SK-N-SH (cell line): ENCODE measurements at regions not wholly inside any gene's neighbourhood (a gene's known extent, or its start where the extent isn't known, plus 50 kb on each side); places are given as distances from the start of the nearest gene placed in this dataset.

Source experiments
- CTCF ChIA-PET: fragments of 300-600, 350-600 bp; formaldehyde crosslinking; extraction: SDS; loops from one replicate; lab custom pipeline; 2021; lab: Yijun Ruan, JAX
- POLR2A ChIA-PET: fragments of 350-600 bp; sonication (Branson Sonifier 250); formaldehyde crosslinking; extraction: SDS; loops from one replicate; lab custom pipeline; 2020; ENCODE audit warnings: antibody characterized with exemption, inconsistent platforms; lab: Yijun Ruan, JAX
- DNase-seq: peaks from one replicate; pipeline ENCODE4 v3.0.0; 2012
- H2AFZ ChIP-seq: fragments of 200-600 bp; sonication (generic); 2 replicates; pipeline ENCODE4 v1.8.1; 2016; ENCODE audit warnings: antibody characterized with exemption, mild to moderate bottlenecking, low read depth
- H3F3A ChIP-seq: fragments of 200-600 bp; sonication (generic); replicated peaks from 2 replicates; pipeline ENCODE3; 2016; ENCODE audit warnings: antibody characterized with exemption, mild to moderate bottlenecking; ENCODE audit not compliant: insufficient read depth
- H3K27ac ChIP-seq, 2 experiments: fragments of 200-500 bp in 1 of 2; fragments of 200-600 bp in 1 of 2; sonication (Bioruptor generic) in 1 of 2; sonication (generic), shearing (Covaris generic) in 1 of 2; 2 replicates each; pipeline versions ENCODE4 v1.5.1 to v1.6.1; 2014 to 2016; ENCODE audit warnings: low read depth in 2 of 2, inconsistent platforms in 1 of 2, low read length in 1 of 2, mild to moderate bottlenecking in 1 of 2, mixed read lengths in 1 of 2
- H3K27me3 ChIP-seq: fragments of 200-600 bp; sonication (generic), shearing (Covaris generic); 2 replicates; pipeline ENCODE4 v1.6.1; 2016; ENCODE audit warnings: mixed run types; ENCODE audit not compliant: insufficient read depth
- H3K36me3 ChIP-seq, 2 experiments: fragments of 200-500 bp in 1 of 2; fragments of 200-600 bp in 1 of 2; sonication (Bioruptor generic) in 1 of 2; sonication (generic) in 1 of 2; replicated peaks in 1 of 2; 2 replicates each; pipeline versions ENCODE3 to v1.5.1; 2014 to 2016; ENCODE audit warnings: low read length in 1 of 2, mild to moderate bottlenecking in 1 of 2; ENCODE audit not compliant: insufficient read depth in 2 of 2, control insufficient read depth in 1 of 2
- H3K4me1 ChIP-seq, 2 experiments: fragments of 200-500 bp in 1 of 2; fragments of 200-600 bp in 1 of 2; sonication (Bioruptor generic) in 1 of 2; sonication (generic), shearing (Covaris generic) in 1 of 2; 2 replicates each; pipeline versions ENCODE4 v1.5.1 to v1.6.1; 2014 to 2016; ENCODE audit warnings: low read depth in 1 of 2, low read length in 1 of 2, mixed run types in 1 of 2; ENCODE audit not compliant: insufficient read depth in 2 of 2, control insufficient read depth in 1 of 2
- H3K4me2 ChIP-seq: fragments of 200-600 bp; sonication (generic), shearing (Covaris generic); 2 replicates; pipeline ENCODE4 v1.6.1; 2017; ENCODE audit warnings: mixed run types
- H3K4me3 ChIP-seq, 2 experiments: fragments of 200-500 bp in 1 of 2; fragments of 200-600 bp in 1 of 2; sonication (Bioruptor generic) in 1 of 2; sonication (generic), shearing (Covaris generic) in 1 of 2; 2 replicates each; pipeline versions ENCODE4 v1.5.1 to v1.8.1; 2014 to 2016; ENCODE audit warnings: low read depth in 2 of 2, inconsistent platforms in 1 of 2, low read length in 1 of 2, mild to moderate bottlenecking in 1 of 2, mixed read lengths in 1 of 2, moderate library complexity in 1 of 2
- H3K79me2 ChIP-seq: fragments of 200-600 bp; sonication (generic); 2 replicates; pipeline ENCODE4 v1.8.1; 2017; ENCODE audit warnings: mild to moderate bottlenecking; ENCODE audit not compliant: insufficient read depth
- H3K9ac ChIP-seq: fragments of 200-600 bp; sonication (generic); 2 replicates; pipeline ENCODE4 v1.6.1; 2017; ENCODE audit warnings: mixed run types
- H3K9me2 ChIP-seq: fragments of 200-600 bp; sonication (generic); 2 replicates; pipeline ENCODE4 v1.6.1; 2017; ENCODE audit warnings: mixed run types
- H3K9me3 ChIP-seq: fragments of 200-600 bp; sonication (generic); 2 replicates; pipeline ENCODE4 v1.6.1; 2017; ENCODE audit warnings: mixed run types, mild to moderate bottlenecking, moderate library complexity
- H4K20me1 ChIP-seq: fragments of 200-600 bp; sonication (generic); 2 replicates; pipeline ENCODE4 v1.6.1; 2017; ENCODE audit warnings: mild to moderate bottlenecking, mixed run types; ENCODE audit not compliant: insufficient read depth
- CHD2 ChIP-seq: fragments of 150-350 bp; IDR thresholded peaks from 2 replicates; pipeline ENCODE4 v1.6.1; 2018; ENCODE audit warnings: low read length; ENCODE audit not compliant: partially characterized antibody
- EZH2phosphoT487 ChIP-seq: fragments of 200-600 bp; sonication (generic); IDR thresholded peaks from 2 replicates; pipeline ENCODE4 v1.6.1; 2017; ENCODE audit warnings: low read depth, mixed run types, mild to moderate bottlenecking, antibody characterized with exemption, moderate library complexity, borderline replicate concordance
- FOXJ3 ChIP-seq: sonication (generic); formaldehyde crosslinking; IDR thresholded peaks from 2 replicates; pipeline ENCODE4 v1.5.1; 2020; ENCODE audit warnings: mild to moderate bottlenecking, missing genetic modification reagents
- GATA2 ChIP-seq: sonication (generic); formaldehyde crosslinking; IDR thresholded peaks from 2 replicates; pipeline ENCODE4 v1.5.0; 2020; ENCODE audit warnings: mild to moderate bottlenecking, missing genetic modification reagents
- JUND ChIP-seq: IDR thresholded peaks from 2 replicates; pipeline ENCODE4 v1.4.0; 2012
- MAX ChIP-seq: IDR thresholded peaks from 2 replicates; pipeline ENCODE4 v1.4.0; 2012; ENCODE audit warnings: low read depth
- MEF2A ChIP-seq: IDR thresholded peaks from 2 replicates; pipeline ENCODE4 v1.4.0; 2012; ENCODE audit warnings: low read depth, borderline replicate concordance
- MXI1 ChIP-seq: IDR thresholded peaks from 2 replicates; pipeline ENCODE4 v1.6.1; 2012; ENCODE audit warnings: mild to moderate bottlenecking, low read depth, low read length, improper control_type of control experiment
- NFIC ChIP-seq: IDR thresholded peaks from 2 replicates; pipeline ENCODE4 v1.4.0; 2012; ENCODE audit warnings: borderline replicate concordance
- RAD21 ChIP-seq: IDR thresholded peaks from 2 replicates; pipeline ENCODE4 v1.6.1; 2012; ENCODE audit warnings: mild to moderate bottlenecking, low read length
- RCOR1 ChIP-seq: fragments of 150-350 bp; IDR thresholded peaks from 2 replicates; pipeline ENCODE4 v1.6.1; 2017; ENCODE audit warnings: antibody characterized with exemption, low read length
- SIN3A ChIP-seq: IDR thresholded peaks from 2 replicates; pipeline ENCODE4 v1.6.1; 2012; ENCODE audit warnings: low read depth, mild to moderate bottlenecking, low read length, moderate library complexity, borderline replicate concordance
- SMC3 ChIP-seq: IDR thresholded peaks from 2 replicates; pipeline ENCODE4 v1.6.1; 2012; ENCODE audit warnings: low read depth, low read length, improper control_type of control experiment
- TCF12 ChIP-seq: IDR thresholded peaks from 2 replicates; pipeline ENCODE4 v1.4.0; 2012
- USF2 ChIP-seq: fragments of 150-350 bp; IDR thresholded peaks from 2 replicates; pipeline ENCODE4 v1.6.1; 2017; ENCODE audit warnings: antibody characterized with exemption, low read length, low read depth, borderline replicate concordance
- YY1 ChIP-seq: IDR thresholded peaks from 2 replicates; pipeline ENCODE4 v1.4.0; 2012; ENCODE audit warnings: low read depth, mild to moderate bottlenecking
- WGBS: methylation state at CpG from one replicate; pipeline ENCODE4 v1.1.6; 2017; ENCODE audit warnings: low lambda C conversion rate; 5-methylcytosine and 5-hydroxymethylcytosine counted together
- TF ChIP-seq, protein P1 (sequence below): fragments of 200-600 bp; sonication (generic); IDR thresholded peaks from 2 replicates; pipeline ENCODE4 v1.6.1; 2017; ENCODE audit warnings: antibody characterized with exemption, mild to moderate bottlenecking, moderate library complexity
- TF ChIP-seq, protein P2 (sequence below): fragments of 150-350 bp; IDR thresholded peaks from 2 replicates; pipeline ENCODE4 v1.6.1; 2016; ENCODE audit warnings: mild to moderate bottlenecking, low read depth, low read length

DNA sequence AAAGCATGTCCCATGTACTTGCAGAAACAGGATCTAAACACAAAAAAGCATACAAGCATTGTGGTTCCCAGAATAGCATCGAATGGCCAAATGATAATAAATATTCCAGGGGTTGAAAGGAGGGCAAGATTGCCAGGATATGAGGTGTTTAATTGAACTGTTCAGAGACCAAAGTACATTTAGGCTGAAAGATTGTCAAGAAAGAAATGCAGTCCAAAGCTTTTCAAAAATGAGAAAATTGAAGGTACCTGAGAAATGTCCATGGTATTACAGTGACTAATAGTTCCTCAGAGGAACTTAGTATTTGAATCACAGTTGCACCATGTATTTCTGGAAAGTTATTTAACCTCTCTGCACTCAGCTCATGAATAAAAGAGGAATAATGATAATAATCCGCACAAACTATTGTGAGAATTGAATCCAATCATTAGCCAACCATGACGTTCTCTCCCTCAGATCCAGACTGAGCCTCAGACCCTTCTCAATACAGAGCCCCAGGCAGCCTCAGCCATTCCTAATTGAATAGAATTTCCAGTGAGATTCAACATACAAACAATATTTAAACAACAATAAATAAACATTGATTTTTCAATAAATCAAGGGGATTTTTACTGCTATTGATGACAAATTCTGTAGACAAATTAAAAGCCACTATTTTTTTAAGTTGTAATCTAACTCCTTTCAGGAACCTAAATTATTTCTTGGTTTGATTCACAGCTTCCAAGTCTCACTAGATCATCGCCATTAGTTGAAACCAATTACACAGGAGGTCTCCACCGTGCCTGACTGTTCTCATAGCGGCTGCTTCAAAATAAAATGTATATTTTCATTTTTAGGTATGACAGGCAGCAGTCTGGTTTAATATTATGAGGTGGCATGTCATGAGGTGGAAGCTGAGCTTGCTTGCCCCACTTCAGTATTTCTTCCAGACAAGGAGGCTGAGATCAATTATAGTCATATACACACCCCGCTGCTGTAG, 144.3 kb upstream of the TENT5A start (continued):
- TF ChIP-seq, protein P1, sequence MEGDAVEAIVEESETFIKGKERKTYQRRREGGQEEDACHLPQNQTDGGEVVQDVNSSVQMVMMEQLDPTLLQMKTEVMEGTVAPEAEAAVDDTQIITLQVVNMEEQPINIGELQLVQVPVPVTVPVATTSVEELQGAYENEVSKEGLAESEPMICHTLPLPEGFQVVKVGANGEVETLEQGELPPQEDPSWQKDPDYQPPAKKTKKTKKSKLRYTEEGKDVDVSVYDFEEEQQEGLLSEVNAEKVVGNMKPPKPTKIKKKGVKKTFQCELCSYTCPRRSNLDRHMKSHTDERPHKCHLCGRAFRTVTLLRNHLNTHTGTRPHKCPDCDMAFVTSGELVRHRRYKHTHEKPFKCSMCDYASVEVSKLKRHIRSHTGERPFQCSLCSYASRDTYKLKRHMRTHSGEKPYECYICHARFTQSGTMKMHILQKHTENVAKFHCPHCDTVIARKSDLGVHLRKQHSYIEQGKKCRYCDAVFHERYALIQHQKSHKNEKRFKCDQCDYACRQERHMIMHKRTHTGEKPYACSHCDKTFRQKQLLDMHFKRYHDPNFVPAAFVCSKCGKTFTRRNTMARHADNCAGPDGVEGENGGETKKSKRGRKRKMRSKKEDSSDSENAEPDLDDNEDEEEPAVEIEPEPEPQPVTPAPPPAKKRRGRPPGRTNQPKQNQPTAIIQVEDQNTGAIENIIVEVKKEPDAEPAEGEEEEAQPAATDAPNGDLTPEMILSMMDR = no peak
- TF ChIP-seq MEF2A = no peak
- no peak for TF ChIP-seq MXI1
- no peak for TF ChIP-seq GATA2 (CRISPR knock-in tag)

- H3K36me3 ChIP-seq = no peaks in the 10 kb centered on the region
- no peaks in the 10 kb centered on the region for H3K4me1 ChIP-seq
- no peaks in the 10 kb centered on the region for H3K79me2 ChIP-seq
- H3K27ac ChIP-seq = no peak overlapping the region
- H3F3A ChIP-seq = no peaks in the 10 kb centered on the region
- H3K9me2 ChIP-seq = no peaks in the 10 kb centered on the region
- H3K9me3 ChIP-seq = no peaks in the 10 kb centered on the region
- no peak for TF ChIP-seq MEF2A
- no peak for TF ChIP-seq JUND
- TF ChIP-seq GATA2 (CRISPR knock-in tag) = no peak
- no peak for TF ChIP-seq USF2
- no peak for TF ChIP-seq YY1
- no peak for TF ChIP-seq MAX
- no peak for TF ChIP-seq FOXJ3 (CRISPR knock-in tag)
- no peak for TF ChIP-seq RCOR1
- no peak for TF ChIP-seq EZH2phosphoT487
- no peak for TF ChIP-seq CHD2
- TF ChIP-seq, protein P2, sequence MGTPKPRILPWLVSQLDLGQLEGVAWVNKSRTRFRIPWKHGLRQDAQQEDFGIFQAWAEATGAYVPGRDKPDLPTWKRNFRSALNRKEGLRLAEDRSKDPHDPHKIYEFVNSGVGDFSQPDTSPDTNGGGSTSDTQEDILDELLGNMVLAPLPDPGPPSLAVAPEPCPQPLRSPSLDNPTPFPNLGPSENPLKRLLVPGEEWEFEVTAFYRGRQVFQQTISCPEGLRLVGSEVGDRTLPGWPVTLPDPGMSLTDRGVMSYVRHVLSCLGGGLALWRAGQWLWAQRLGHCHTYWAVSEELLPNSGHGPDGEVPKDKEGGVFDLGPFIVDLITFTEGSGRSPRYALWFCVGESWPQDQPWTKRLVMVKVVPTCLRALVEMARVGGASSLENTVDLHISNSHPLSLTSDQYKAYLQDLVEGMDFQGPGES = no peak
- TF ChIP-seq SMC3 = no peak
- TF ChIP-seq TCF12 = no peak
- TF ChIP-seq NFIC = no peak
- no peak for TF ChIP-seq RAD21
- TF ChIP-seq SIN3A = no peak
- 59% methylated on average over 5 of the region's 5 CpGs for WGBS
- H3K4me2 ChIP-seq = no peak overlapping the region
- H2AFZ ChIP-seq = no peak overlapping the region
- H3K4me3 ChIP-seq = no peak overlapping the region
- H3K9ac ChIP-seq = no peak overlapping the region
- no peaks in the 10 kb centered on the region for H3K27me3 ChIP-seq
- CTCF ChIA-PET = interaction anchor here (0.8 to 1.4 kb wide), 2 partner anchors 18 to 1153 kb away, joined by 3 read pairs; no protein-coding TSS in a partner anchor
- no peak for DNase-seq
- POLR2A ChIA-PET = no interaction called here
- no peaks in the 10 kb centered on the region for H4K20me1 ChIP-seq
Observed at GRCh38 chr6:81895511-81896185, 143.2 kb upstream of the TENT5A start.
